Ascending aorta (tissue), 2 donors: ENCODE measurements at regions not wholly inside any gene's neighbourhood (a gene's known extent, or its start where the extent isn't known, plus 50 kb on each side); places are given as distances from the start of the nearest gene placed in this dataset.

ENCODE experiments used
- DNase-seq, 2 donors: peaks; one replicate each; pipeline ENCODE4 v3.0.0-alpha.2; 2019; ENCODE audit warnings: low spot score in 2 of 2
- H3K27ac ChIP-seq, 2 donors: fragments of 200-600 bp; sonication (generic); one replicate each; pipeline ENCODE4 v1.5.1; 2016 to 2017; ENCODE audit warnings: mild to moderate bottlenecking in 1 of 2
- H3K27me3 ChIP-seq: fragments of 200-600 bp; sonication (generic); one replicate; pipeline ENCODE4 v1.5.1; 2017
- H3K36me3 ChIP-seq, 2 donors: fragments of 200-600 bp; sonication (generic); one replicate each; pipeline ENCODE4 v1.5.1; 2016
- H3K4me1 ChIP-seq, 2 donors: fragments of 200-600 bp; sonication (generic); one replicate each; pipeline ENCODE4 v1.5.1; 2016 to 2017; ENCODE audit warnings: mild to moderate bottlenecking in 1 of 2
- H3K4me3 ChIP-seq, 2 donors: fragments of 200-600 bp; sonication (generic); one replicate each; pipeline ENCODE4 v1.5.1; 2016 to 2017; ENCODE audit warnings: mild to moderate bottlenecking in 1 of 2
- H3K9me3 ChIP-seq, 2 donors: fragments of 200-600 bp; sonication (generic); one replicate each; pipeline ENCODE4 v1.5.1; 2016
- CTCF ChIP-seq, 3 experiments: fragments of 200-600 bp in 2 of 3; fragments of 450-650 bp in 1 of 3; sonication (generic) in 2 of 3; IDR thresholded peaks; one replicate each; pipeline ENCODE4 v1.5.1; 2016 to 2019; ENCODE audit warnings: antibody characterized with exemption in 3 of 3, mild to moderate bottlenecking in 1 of 3, moderate library complexity in 1 of 3
- intact Hi-C: fragments of 100-400 bp; cut with DNase I; formaldehyde crosslinking; loops from one replicate; pipeline ENCODE4 v1.15.1; 2023

- TF ChIP-seq CTCF (IDR thresholded peaks at IDR 0.05): no peak
Measured at GRCh38 chr12:90075685-90076084, 367.0 kb upstream of the ATP2B1 start.

GRCh38 chr12:90074086-90074485, 365.4 kb upstream of the ATP2B1 start:
- no peaks in the 10 kb centered on the region for H3K9me3 ChIP-seq
- no peaks in the 10 kb centered on the region for H3K4me1 ChIP-seq
- no peak for TF ChIP-seq CTCF (IDR thresholded peaks at IDR 0.05)
- H3K27me3 ChIP-seq: no peaks in the 10 kb centered on the region
- intact Hi-C loops: no loop called here
- no peak overlapping the region for H3K27ac ChIP-seq
- no peak for DNase-seq
- no peaks in the 10 kb centered on the region for H3K36me3 ChIP-seq
- H3K4me3 ChIP-seq: no peak overlapping the region

More at GRCh38 chr12:90075685-90076084, 367.0 kb upstream of the ATP2B1 start:
- Histone ChIP-seq H3K4me3 (no peak overlapping the region), H3K27me3 (no peaks in the 10 kb centered on the region), H3K4me1 (no peaks in the 10 kb centered on the region), H3K27ac (no peak overlapping the region), H3K36me3 (no peaks in the 10 kb centered on the region), H3K9me3 (no peaks in the 10 kb centered on the region)
- no peak for DNase-seq
- intact Hi-C loops: no loop called here

GRCh38 chr12:90071996-90072395, 363.4 kb upstream of the ATP2B1 start:
- no peaks in the 10 kb centered on the region for H3K4me1 ChIP-seq
- H3K36me3 ChIP-seq: no peaks in the 10 kb centered on the region
- no peak overlapping the region for H3K27ac ChIP-seq
- no peaks in the 10 kb centered on the region for H3K27me3 ChIP-seq
- no peaks in the 10 kb centered on the region for H3K9me3 ChIP-seq
- intact Hi-C loops: no loop called here
- no peak for DNase-seq
- no peak for TF ChIP-seq CTCF (IDR thresholded peaks at IDR 0.05)
- no peak overlapping the region for H3K4me3 ChIP-seq

GRCh38 chr12:90069711-90070110, 361.1 kb upstream of the ATP2B1 start:
- Histone ChIP-seq H3K36me3 (no peaks in the 10 kb centered on the region), H3K4me1 (no peaks in the 10 kb centered on the region), H3K27me3 (no peaks in the 10 kb centered on the region), H3K4me3 (no peak overlapping the region), H3K27ac (no peak overlapping the region), H3K9me3 (no peaks in the 10 kb centered on the region)
- intact Hi-C loops: no loop called here
- DNase-seq: no peak
- TF ChIP-seq CTCF (IDR thresholded peaks at IDR 0.05): no peak

GRCh38 chr12:90067791-90068190, 359.2 kb upstream of the ATP2B1 start:
- H3K4me3 ChIP-seq: no peak overlapping the region
- H3K36me3 ChIP-seq: no peaks in the 10 kb centered on the region
- no peak for TF ChIP-seq CTCF (IDR thresholded peaks at IDR 0.05)
- no peaks in the 10 kb centered on the region for H3K27me3 ChIP-seq
- H3K4me1 ChIP-seq: no peaks in the 10 kb centered on the region
- no peak for DNase-seq
- intact Hi-C loops: no loop called here
- H3K27ac ChIP-seq: no peak overlapping the region
- H3K9me3 ChIP-seq: no peaks in the 10 kb centered on the region
